GM12878 (cell line): ENCODE measurements at regions not wholly inside any gene's neighbourhood (a gene's known extent, or its start where the extent isn't known, plus 50 kb on each side); places are given as distances from the start of the nearest gene placed in this dataset.

Experiments used
- ATAC-seq: fragments of 200-7000 bp; cut with Tn5 transposase; 3 replicates; pipeline ENCODE4 v1.9.1; 2020; ENCODE audit warnings: mild to moderate bottlenecking, moderate library complexity
- BruUV-seq: library from RNA; stranded (reverse); fragments of 400-500 nt; replicated peaks from 2 replicates; lab custom pipeline; 2021; lab: Mats Ljungman, UMichigan
- CTCF ChIA-PET: fragments of 300-600 bp; sonication (Branson Sonifier 250); formaldehyde crosslinking; extraction: SDS; loops from one replicate; lab custom pipeline; 2021; ENCODE audit warnings: inconsistent platforms; lab: Yijun Ruan, JAX
- POLR2A ChIA-PET: fragments of 350-600 bp; formaldehyde crosslinking; extraction: SDS; loops from one replicate; lab custom pipeline; 2021; ENCODE audit warnings: inconsistent platforms; lab: Charles Lee
- RAD21 ChIA-PET: fragments of 300-600 bp; sonication (Branson Sonifier 250); formaldehyde crosslinking; loops from one replicate; lab custom pipeline; 2023; ENCODE audit warnings: antibody characterized with exemption; ENCODE audit not compliant: unreplicated experiment; lab: Charles Lee
- SMC1A ChIA-PET: fragments of 300-600 bp; sonication (Branson Sonifier 250); formaldehyde crosslinking; loops from one replicate; lab custom pipeline; 2023; ENCODE audit not compliant: unreplicated experiment, uncharacterized antibody; lab: Charles Lee
- DNase-seq: peaks from one replicate; pipeline ENCODE4 v3.0.0-alpha.2; 2011; ENCODE audit warnings: low read depth, low spot score
- FAIRE-seq: peaks from 3 replicates; lab custom pipeline; 2011; peaks lifted over from hg19 to GRCh38; lab: Jason Lieb, UNC
- H2AFZ ChIP-seq: 2 replicates; pipeline ENCODE4 v1.6.0; 2011; ENCODE audit warnings: low read depth, low read length, control low read depth; ENCODE audit not compliant: control insufficient read depth
- H3K27ac ChIP-seq: 2 replicates; pipeline ENCODE4 v1.5.1; 2011; ENCODE audit warnings: control low read depth; ENCODE audit not compliant: control insufficient read depth, insufficient read depth
- H3K27me3 ChIP-seq, 2 experiments: replicated peaks in 1 of 2; 2 replicates each; pipeline versions ENCODE4 v1.6.0 to v1.6.1; 2011; ENCODE audit warnings: low read length in 1 of 2; ENCODE audit not compliant: control insufficient read depth in 2 of 2, insufficient read depth in 2 of 2
- H3K36me3 ChIP-seq, 2 experiments: 2 replicates each; pipeline ENCODE4 v1.5.1; 2011; ENCODE audit warnings: low read length in 1 of 2; ENCODE audit not compliant: control insufficient read depth in 2 of 2, insufficient read depth in 2 of 2
- H3K4me1 ChIP-seq: 2 replicates; pipeline ENCODE4 v1.6.1; 2011; ENCODE audit warnings: mild to moderate bottlenecking, low read length, moderate library complexity, mixed read lengths; ENCODE audit not compliant: control insufficient read depth, insufficient read depth
- H3K4me2 ChIP-seq: 2 replicates; pipeline ENCODE4 v1.6.0; 2011; ENCODE audit warnings: control low read depth; ENCODE audit not compliant: control insufficient read depth, insufficient read depth
- H3K4me3 ChIP-seq: fragments of 200-600 bp; sonication (generic); 2 replicates; pipeline ENCODE4 v1.5.1; 2016
- H3K79me2 ChIP-seq: 2 replicates; pipeline ENCODE4 v1.6.0; 2011; ENCODE audit warnings: low read length; ENCODE audit not compliant: control insufficient read depth, insufficient read depth
- H3K9ac ChIP-seq: 2 replicates; pipeline ENCODE4 v1.8.0; 2011; ENCODE audit warnings: low read length, control low read depth, mixed read lengths; ENCODE audit not compliant: control insufficient read depth, insufficient read depth
- H3K9me3 ChIP-seq: replicated peaks from 3 replicates; pipeline ENCODE4 v1.5.1; 2011; ENCODE audit warnings: mild to moderate bottlenecking, low read length; ENCODE audit not compliant: control insufficient read depth, insufficient read depth
- H4K20me1 ChIP-seq: 2 replicates; pipeline ENCODE4 v1.6.0; 2011; ENCODE audit not compliant: control insufficient read depth, insufficient read depth
- RFX5 ChIP-seq: IDR thresholded peaks from 2 replicates; pipeline ENCODE4 v1.6.1; 2011; ENCODE audit warnings: low read depth, low read length, improper control_type of control experiment
- WGBS: methylation state at CpG from one replicate; pipeline ENCODE4 v1.1.6; 2016; ENCODE audit warnings: low lambda C conversion rate; ENCODE audit not compliant: insufficient replicate concordance, insufficient coverage; ENCODE audit errors: missing lambda C conversion rate; 5-methylcytosine and 5-hydroxymethylcytosine counted together
- in situ Hi-C: fragments of 300-500 bp; cut with MboI; formaldehyde crosslinking; loops from 9 replicates; pipeline ENCODE4 v1.14.3; 2018; ENCODE audit warnings: mixed read lengths
- intact Hi-C: fragments of 100-400 bp; cut with micrococcal nuclease; formaldehyde crosslinking; loops from one replicate; pipeline ENCODE4 v1.14.2; 2022; ENCODE audit not compliant: unreplicated experiment
- TF ChIP-seq, protein P1 (sequence below): fragments of 450-650 bp; formaldehyde crosslinking; IDR thresholded peaks from 2 replicates; pipeline ENCODE4 v1.4.0; 2020; ENCODE audit warnings: mild to moderate bottlenecking, moderate library complexity

DNA sequence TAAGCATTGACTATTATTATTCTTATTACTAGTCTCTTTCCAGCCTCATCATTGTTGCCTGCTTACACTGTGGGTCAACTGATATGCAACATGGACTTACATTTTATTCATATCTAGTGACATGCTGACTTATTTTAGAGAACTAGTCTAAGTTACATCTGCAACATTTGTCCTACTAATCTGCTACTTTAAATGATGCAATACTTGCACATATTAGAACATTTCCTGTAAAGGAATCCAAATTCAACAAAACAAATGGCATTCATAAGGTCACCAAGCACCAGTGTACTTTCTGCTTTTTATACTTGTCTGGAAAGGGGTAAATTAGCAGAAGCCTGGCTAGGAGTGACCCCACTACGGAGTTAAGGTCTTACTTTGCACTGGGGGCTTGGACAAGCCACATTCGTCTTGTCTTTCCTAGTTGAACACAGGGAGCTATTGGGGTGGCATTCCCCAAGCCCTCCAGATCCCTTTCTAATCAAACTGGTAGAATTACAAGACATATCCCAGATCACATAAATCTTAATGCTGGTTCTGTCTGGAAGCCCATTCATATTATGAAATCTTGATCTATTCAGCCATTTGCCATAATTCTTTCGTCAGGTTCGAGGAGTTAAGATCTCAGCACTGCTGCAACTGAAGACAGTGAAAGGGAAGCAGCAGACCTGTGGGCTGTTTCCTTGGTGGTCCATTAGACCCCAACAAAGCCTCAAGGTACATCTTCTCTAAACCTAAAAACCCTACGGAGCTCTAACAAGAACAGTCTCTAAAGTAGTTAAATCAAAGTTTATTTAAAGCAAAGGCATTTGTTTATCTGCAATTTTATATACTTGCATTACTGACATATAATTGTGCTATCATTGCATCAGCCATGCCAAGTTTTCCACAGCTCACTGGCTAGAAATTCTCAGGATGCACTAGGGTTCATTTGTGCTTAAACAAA, 49.9 kb upstream of the RTN4 start:
- WGBS: 87% methylated on average over 5 of the region's 5 CpGs
- CTCF ChIA-PET: interaction anchor here (1.2 kb wide), 1 partner anchor 70 kb away, joined by 4 read pairs; no protein-coding TSS in a partner anchor
- Histone ChIP-seq H3K4me3 (no peak overlapping the region), H4K20me1 (no peaks in the 10 kb centered on the region), H3K9ac (no peak overlapping the region), H3K27me3 (no peaks in the 10 kb centered on the region), H3K36me3 (no peaks in the 10 kb centered on the region), H3K79me2 (no peaks in the 10 kb centered on the region), H3K27ac (no peak overlapping the region), H3K4me1 (no peaks in the 10 kb centered on the region), H3K4me2 (no peak overlapping the region), H3K9me3 (no peaks in the 10 kb centered on the region), H2AFZ (no peak overlapping the region; the same call in 1 of the 2 replicates)
- FAIRE-seq (no peak), ATAC-seq (no peak), DNase-seq (no peak)
- POLR2A ChIA-PET: no interaction called here
- intact Hi-C loops (no loop called here), in situ Hi-C loops (no loop called here)
- SMC1A ChIA-PET: interaction anchor here (1.3 kb wide), 1 partner anchor 13 kb away, joined by 3 read pairs; no protein-coding TSS in a partner anchor
- RAD21 ChIA-PET: interaction anchor here (0.6 kb wide), 1 partner anchor 13 kb away, joined by 3 read pairs; no protein-coding TSS in a partner anchor
- no TSS peak for BruUV-seq
- TF ChIP-seq RFX5: no peak
- TF ChIP-seq, protein P1, sequence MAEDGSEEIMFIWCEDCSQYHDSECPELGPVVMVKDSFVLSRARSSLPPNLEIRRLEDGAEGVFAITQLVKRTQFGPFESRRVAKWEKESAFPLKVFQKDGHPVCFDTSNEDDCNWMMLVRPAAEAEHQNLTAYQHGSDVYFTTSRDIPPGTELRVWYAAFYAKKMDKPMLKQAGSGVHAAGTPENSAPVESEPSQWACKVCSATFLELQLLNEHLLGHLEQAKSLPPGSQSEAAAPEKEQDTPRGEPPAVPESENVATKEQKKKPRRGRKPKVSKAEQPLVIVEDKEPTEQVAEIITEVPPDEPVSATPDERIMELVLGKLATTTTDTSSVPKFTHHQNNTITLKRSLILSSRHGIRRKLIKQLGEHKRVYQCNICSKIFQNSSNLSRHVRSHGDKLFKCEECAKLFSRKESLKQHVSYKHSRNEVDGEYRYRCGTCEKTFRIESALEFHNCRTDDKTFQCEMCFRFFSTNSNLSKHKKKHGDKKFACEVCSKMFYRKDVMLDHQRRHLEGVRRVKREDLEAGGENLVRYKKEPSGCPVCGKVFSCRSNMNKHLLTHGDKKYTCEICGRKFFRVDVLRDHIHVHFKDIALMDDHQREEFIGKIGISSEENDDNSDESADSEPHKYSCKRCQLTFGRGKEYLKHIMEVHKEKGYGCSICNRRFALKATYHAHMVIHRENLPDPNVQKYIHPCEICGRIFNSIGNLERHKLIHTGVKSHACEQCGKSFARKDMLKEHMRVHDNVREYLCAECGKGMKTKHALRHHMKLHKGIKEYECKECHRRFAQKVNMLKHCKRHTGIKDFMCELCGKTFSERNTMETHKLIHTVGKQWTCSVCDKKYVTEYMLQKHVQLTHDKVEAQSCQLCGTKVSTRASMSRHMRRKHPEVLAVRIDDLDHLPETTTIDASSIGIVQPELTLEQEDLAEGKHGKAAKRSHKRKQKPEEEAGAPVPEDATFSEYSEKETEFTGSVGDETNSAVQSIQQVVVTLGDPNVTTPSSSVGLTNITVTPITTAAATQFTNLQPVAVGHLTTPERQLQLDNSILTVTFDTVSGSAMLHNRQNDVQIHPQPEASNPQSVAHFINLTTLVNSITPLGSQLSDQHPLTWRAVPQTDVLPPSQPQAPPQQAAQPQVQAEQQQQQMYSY (CRISPR knock-in tag): no peak
